ENCODE measurements at regions not wholly inside any gene's neighbourhood (a gene's known extent, or its start where the extent isn't known, plus 50 kb on each side); places are given as distances from the start of the nearest gene placed in this dataset.

DNA sequence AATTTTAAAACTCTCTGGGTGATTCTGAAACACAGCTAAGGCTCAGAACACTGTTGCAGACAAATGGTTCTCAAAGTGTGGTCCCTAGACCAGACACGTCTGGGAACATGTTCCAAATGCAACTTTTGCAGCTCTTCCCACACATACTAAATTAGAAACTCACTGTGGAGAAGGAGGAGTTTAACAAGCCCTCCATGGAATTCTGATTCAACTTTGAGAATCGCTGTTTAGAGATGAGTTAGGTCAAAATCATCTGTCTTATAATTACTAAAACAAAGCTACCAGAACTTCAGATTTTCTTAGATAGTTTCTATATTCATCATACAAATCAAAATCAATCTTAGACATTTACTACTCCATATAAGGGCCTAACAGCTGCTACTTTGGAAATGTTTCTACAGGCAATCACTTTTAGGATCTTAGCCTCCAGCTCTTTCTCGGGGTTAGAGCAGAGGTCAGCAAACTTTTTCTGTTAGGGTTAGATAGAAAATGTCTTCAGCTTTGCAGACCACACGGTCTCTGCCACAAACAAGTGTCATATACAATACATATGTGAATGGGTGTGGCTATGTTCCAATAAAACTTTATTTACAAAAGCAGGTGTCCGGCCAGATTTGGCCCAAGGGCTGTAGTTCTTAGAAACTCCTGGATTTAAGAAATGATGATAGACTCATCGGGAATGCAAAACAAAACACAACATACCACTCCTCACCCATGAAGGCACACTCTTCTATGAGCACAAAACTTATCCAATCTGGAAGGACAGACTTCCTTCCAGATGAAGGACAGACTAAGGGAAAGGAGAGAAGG lies 50.0 kb upstream of the ARHGAP18 start:
- no CpG with 5 or more reads among the region's 6 CpGs for WGBS (ENCODE audit: insufficient coverage, low lambda C conversion rate)
- Histone ChIP-seq H3K9me3 (ENCODE audit: control insufficient read depth, low read depth, low read length) (no peaks in the 10 kb centered on the region), H3K27ac (ENCODE audit: low read length) (no peak overlapping the region), H3K36me3 (ENCODE audit: control insufficient read depth, insufficient read depth, low read length) (no peaks in the 10 kb centered on the region), H3K27me3 (ENCODE audit: control insufficient read depth, insufficient read depth, low read length) (peaks cover 3% of the 10 kb centered on the region), H3K4me3 (ENCODE audit: low read length) (no peak overlapping the region), H3K4me1 (ENCODE audit: control insufficient read depth, insufficient read depth, low read length) (no peaks in the 10 kb centered on the region)
- DNase-seq: no peak
